Spleen (tissue), 11 donors: ENCODE measurements at regions not wholly inside any gene's neighbourhood (a gene's known extent, or its start where the extent isn't known, plus 50 kb on each side); places are given as distances from the start of the nearest gene placed in this dataset.
A peak's percentile ranks its signal among the peaks of the same experiment; 100 is the strongest.

Experiments used
- DNase-seq: peaks from one replicate; pipeline ENCODE4 v3.0.0-alpha.2; 2020
- H3K27ac ChIP-seq, 8 donors: fragments of 200-600 bp; sonication (generic) in 7 of 8; 1 replicate in 4 of 8; 2 replicates in 4 of 8; pipeline versions ENCODE4 v1.5.0 to v1.8.0; 2016 to 2021; ENCODE audit warnings: inconsistent platforms in 4 of 8, mild to moderate bottlenecking in 4 of 8, moderate library complexity in 1 of 8
- H3K27me3 ChIP-seq, 7 donors: fragments of 200-600 bp; sonication (generic) in 6 of 7; replicated peaks in 1 of 7; 1 replicate in 4 of 7; 2 replicates in 3 of 7; pipeline versions ENCODE4 v1.5.0 to v1.8.0; 2016 to 2021; ENCODE audit warnings: inconsistent platforms in 3 of 7, mild to moderate bottlenecking in 1 of 7
- H3K36me3 ChIP-seq, 6 donors: fragments of 200-600 bp; sonication (generic) in 5 of 6; 1 replicate in 4 of 6; 2 replicates in 2 of 6; pipeline versions ENCODE4 v1.5.0 to v1.8.0; 2016 to 2021; ENCODE audit warnings: inconsistent platforms in 2 of 6
- H3K4me1 ChIP-seq, 6 donors: fragments of 200-600 bp; sonication (generic) in 5 of 6; 1 replicate in 3 of 6; 2 replicates in 3 of 6; pipeline versions ENCODE4 v1.5.0 to v1.8.0; 2016 to 2021; ENCODE audit warnings: inconsistent platforms in 3 of 6
- H3K4me3 ChIP-seq, 8 donors: fragments of 200-600 bp; sonication (generic) in 7 of 8; 1 replicate in 4 of 8; 2 replicates in 4 of 8; pipeline versions ENCODE4 v1.5.0 to v1.8.0; 2016 to 2021; ENCODE audit warnings: inconsistent platforms in 4 of 8, mild to moderate bottlenecking in 4 of 8, moderate library complexity in 2 of 8
- H3K9me3 ChIP-seq, 8 donors: fragments of 200-600 bp; sonication (generic) in 7 of 8; 1 replicate in 4 of 8; 2 replicates in 4 of 8; pipeline versions ENCODE4 v1.5.0 to v1.8.0; 2016 to 2021; ENCODE audit warnings: inconsistent platforms in 4 of 8
- CTCF ChIP-seq, 11 experiments: fragments of 200-600 bp in 7 of 11; fragments of 450-650 bp in 4 of 11; sonication (generic) in 4 of 11; IDR thresholded peaks in 8 of 11; conservative IDR thresholded peaks in 3 of 11; 1 replicate in 7 of 11; 2 replicates in 4 of 11; pipeline versions ENCODE4 v1.4.0 to v1.8.0; 2016 to 2021; ENCODE audit warnings: antibody characterized with exemption in 11 of 11, inconsistent platforms in 4 of 11, mild to moderate bottlenecking in 1 of 11
- POLR2A ChIP-seq, 3 donors: fragments of 450-650 bp; IDR thresholded peaks; one replicate each; pipeline ENCODE4 v1.5.1; 2017; ENCODE audit warnings: antibody characterized with exemption in 3 of 3, mild to moderate bottlenecking in 1 of 3
- POLR2AphosphoS5 ChIP-seq, 3 donors: sonication (generic); formaldehyde crosslinking; IDR thresholded peaks; one replicate each; pipeline ENCODE4 v1.5.1; 2017; ENCODE audit warnings: antibody characterized with exemption in 3 of 3
- WGBS, 5 donors: extraction: QIAGEN DNeasy Blood & Tissue Kit in 3 of 5; methylation state at CpG; one replicate each; pipeline versions ENCODE4 v1.1.5 to v1.1.7; 2013 to 2018; 5-methylcytosine and 5-hydroxymethylcytosine counted together
- intact Hi-C: fragments of 100-400 bp; cut with DNase I; formaldehyde crosslinking; loops from one replicate; pipeline ENCODE4 v1.15.0; 2023; ENCODE audit warnings: low total_unique reads
- donor health status: healthy with polysubstance abuse.
- donor health status: DM: no; HTN: no; CAD: no; lungs with moderate emphysema.
- donor health status: DM: no; HTN: no; CAD: no.
- donor health status: Bipolar disorder and iron deficiency.
- donor health status: healthy.
- donor health status: DM: no; HTN: no; CAD: no.
- donor health status: DM: yes; HTN: yes; CAD: no.

GRCh38 chr4:45482346-45482745, 641.5 kb downstream of the GABRG1 start:
- Histone ChIP-seq H3K27ac (no peak overlapping the region), H3K9me3 (peaks cover 0 to 5% (median 3%) of the 10 kb centered on the region in 8 donors), H3K36me3 (no peaks in the 10 kb centered on the region), H3K27me3 (no peaks in the 10 kb centered on the region), H3K4me3 (no peak overlapping the region), H3K4me1 (no peaks in the 10 kb centered on the region)
- TF ChIP-seq POLR2A (IDR thresholded peaks at IDR 0.05) (no peak), POLR2AphosphoS5 (IDR thresholded peaks at IDR 0.05) (no peak), CTCF (IDR thresholded peaks at IDR 0.05 in 8 of 11, conservative IDR thresholded peaks at IDR 0.05 in 3 of 11) (no peak)
- intact Hi-C loops = no loop called here
- DNase-seq = no peak
- 91 to 96% (median 94%) methylated on average over 7 of the region's 7 CpGs for WGBS, 5 donors

- intact Hi-C loops = no loop called here
These were observed 646.5 kb downstream of the GABRG1 start for GRCh38 chr4:45477311-45477733.

GRCh38 chr4:45475548-45475947, 648.3 kb downstream of the GABRG1 start:
- DNase-seq = no peak
- no peaks in the 10 kb centered on the region for H3K36me3 ChIP-seq
- intact Hi-C loops = no loop called here
- H3K9me3 ChIP-seq = peaks cover 0 to 44% (median 24%) of the 10 kb centered on the region in 8 donors
- H3K4me1 ChIP-seq = no peaks in the 10 kb centered on the region
- H3K4me3 ChIP-seq = no peak overlapping the region
- H3K27ac ChIP-seq = no peak overlapping the region
- H3K27me3 ChIP-seq = no peaks in the 10 kb centered on the region
- WGBS, 5 donors = 11 to 24% (median 17%) methylated on average over 2 of the region's 2 CpGs
- TF ChIP-seq CTCF (IDR thresholded peaks at IDR 0.05 in 8 of 11, conservative IDR thresholded peaks at IDR 0.05 in 3 of 11) = no peak
- TF ChIP-seq POLR2A (IDR thresholded peaks at IDR 0.05) = no peak
- TF ChIP-seq POLR2AphosphoS5 (IDR thresholded peaks at IDR 0.05) = no peak

More at GRCh38 chr4:45477311-45477733, 646.5 kb downstream of the GABRG1 start:
- no peaks in the 10 kb centered on the region for H3K36me3 ChIP-seq
- WGBS, 5 donors = 93 to 100% (median 97%) methylated on average over 1 to 25 of the region's 25 CpGs
- H3K4me3 ChIP-seq = no peak overlapping the region
- DNase-seq = peak; percentile 72
- no peak overlapping the region for H3K27ac ChIP-seq
- no peak for TF ChIP-seq CTCF (IDR thresholded peaks at IDR 0.05 in 8 of 11, conservative IDR thresholded peaks at IDR 0.05 in 3 of 11)
- TF ChIP-seq POLR2AphosphoS5 (IDR thresholded peaks at IDR 0.05) = no peak
- no peak for TF ChIP-seq POLR2A (IDR thresholded peaks at IDR 0.05)
- H3K9me3 ChIP-seq = peaks cover 0 to 31% (median 12%) of the 10 kb centered on the region in 8 donors
- H3K4me1 ChIP-seq = no peaks in the 10 kb centered on the region
- H3K27me3 ChIP-seq = no peaks in the 10 kb centered on the region

- no peak for DNase-seq
- Histone ChIP-seq H3K27me3 (no peaks in the 10 kb centered on the region), H3K4me1 (no peaks in the 10 kb centered on the region), H3K9me3 (peaks cover 0 to 42% (median 23%) of the 10 kb centered on the region in 8 donors), H3K4me3 (no peak overlapping the region), H3K36me3 (no peaks in the 10 kb centered on the region), H3K27ac (no peak overlapping the region)
- intact Hi-C loops = no loop called here
- no peak for TF ChIP-seq POLR2A (IDR thresholded peaks at IDR 0.05)
- no peak for TF ChIP-seq POLR2AphosphoS5 (IDR thresholded peaks at IDR 0.05)
- TF ChIP-seq CTCF (IDR thresholded peaks at IDR 0.05 in 8 of 11, conservative IDR thresholded peaks at IDR 0.05 in 3 of 11) = no peak
- WGBS, 5 donors = 48 to 84% (median 75%) methylated on average over 3 of the region's 3 CpGs
These were observed 651.4 kb downstream of the GABRG1 start for GRCh38 chr4:45472490-45472889.
